OCI-LY7 (cell line): ENCODE measurements at regions not wholly inside any gene's neighbourhood (a gene's known extent, or its start where the extent isn't known, plus 50 kb on each side); places are given as distances from the start of the nearest gene placed in this dataset.

Source experiments
- BruUV-seq: library from RNA; stranded (reverse); fragments of 400-500 nt; replicated peaks from 2 replicates; lab custom pipeline; 2021; lab: Mats Ljungman, UMichigan
- CTCF ChIA-PET: fragments of 300-600 bp; sonication (Branson Sonifier 250); formaldehyde crosslinking; loops from one replicate; lab custom pipeline; 2022; ENCODE audit warnings: antibody characterized with exemption; ENCODE audit not compliant: unreplicated experiment; lab: Charles Lee
- POLR2A ChIA-PET: fragments of 300-600 bp; sonication (Branson Sonifier 250); formaldehyde crosslinking; loops from one replicate; lab custom pipeline; 2022; ENCODE audit warnings: antibody characterized with exemption; lab: Charles Lee
- DNase-seq: peaks from one replicate; pipeline ENCODE4 v3.0.0-alpha.2; 2015; ENCODE audit warnings: low spot score
- H2AFZ ChIP-seq: fragments of 200-600 bp; sonication (generic), shearing (Covaris generic); 2 replicates; pipeline ENCODE4 v1.6.1; 2014; ENCODE audit warnings: mild to moderate bottlenecking, antibody characterized with exemption, low read length, moderate library complexity
- H3K27ac ChIP-seq: fragments of 200-600 bp; sonication (generic); 2 replicates; pipeline ENCODE4 v1.5.1; 2014; ENCODE audit warnings: mixed run types, low read depth, mild to moderate bottlenecking, moderate library complexity, low read length, inconsistent platforms; ENCODE audit not compliant: poor library complexity, severe bottlenecking
- H3K36me3 ChIP-seq: fragments of 200-600 bp; sonication (generic); 2 replicates; pipeline ENCODE4 v1.6.1; 2014; ENCODE audit warnings: mild to moderate bottlenecking, antibody characterized with exemption, low read length, moderate library complexity, mixed read lengths; ENCODE audit not compliant: insufficient read depth
- H3K4me1 ChIP-seq: fragments of 200-600 bp; sonication (generic); 2 replicates; pipeline ENCODE4 v1.5.1; 2014; ENCODE audit warnings: mild to moderate bottlenecking, low read length; ENCODE audit not compliant: insufficient read depth, poor library complexity, severe bottlenecking
- H3K4me2 ChIP-seq: fragments of 200-600 bp; sonication (generic); 2 replicates; pipeline ENCODE4 v1.6.1; 2014; ENCODE audit warnings: mild to moderate bottlenecking, low read length
- H3K4me3 ChIP-seq: fragments of 200-600 bp; sonication (generic); 2 replicates; pipeline ENCODE4 v1.5.1; 2014; ENCODE audit warnings: mild to moderate bottlenecking, low read depth, low read length; ENCODE audit not compliant: poor library complexity, severe bottlenecking
- H3K79me2 ChIP-seq: fragments of 200-600 bp; sonication (generic); 2 replicates; pipeline ENCODE4 v1.6.1; 2016; ENCODE audit warnings: low read depth, mild to moderate bottlenecking, low read length, moderate library complexity, mixed read lengths; ENCODE audit not compliant: insufficient read depth
- H3K9me2 ChIP-seq: fragments of 200-600 bp; sonication (generic); 2 replicates; pipeline ENCODE4 v1.6.1; 2016; ENCODE audit warnings: mild to moderate bottlenecking, low read length, mixed read lengths; ENCODE audit not compliant: insufficient read depth
- H3K9me3 ChIP-seq: fragments of 200-600 bp; sonication (generic); 2 replicates; pipeline ENCODE4 v1.6.1; 2014; ENCODE audit warnings: mild to moderate bottlenecking, mixed run types, low read length, mixed read lengths
- H4K20me1 ChIP-seq: fragments of 200-600 bp; sonication (generic); 2 replicates; pipeline ENCODE4 v1.6.1; 2014; ENCODE audit warnings: mild to moderate bottlenecking, antibody characterized with exemption, low read length, moderate library complexity, mixed read lengths; ENCODE audit not compliant: insufficient read depth
- EZH2phosphoT487 ChIP-seq: fragments of 200-600 bp; sonication (generic); IDR thresholded peaks from 2 replicates; pipeline ENCODE4 v1.6.1; 2018; ENCODE audit warnings: low read depth, borderline replicate concordance, mild to moderate bottlenecking, mixed run types, antibody characterized with exemption, low read length, moderate library complexity, mixed read lengths
- intact Hi-C: fragments of 100-400 bp; cut with micrococcal nuclease; formaldehyde crosslinking; loops from one replicate; pipeline ENCODE4 v1.10.0; 2022; ENCODE audit not compliant: unreplicated experiment
- TF ChIP-seq, protein P1 (sequence below): fragments of 200-600 bp; sonication (generic); conservative IDR thresholded peaks from 2 replicates; pipeline ENCODE4 v1.5.1; 2014; ENCODE audit warnings: mild to moderate bottlenecking, antibody characterized with exemption, low read length, moderate library complexity, mixed read lengths

DNA sequence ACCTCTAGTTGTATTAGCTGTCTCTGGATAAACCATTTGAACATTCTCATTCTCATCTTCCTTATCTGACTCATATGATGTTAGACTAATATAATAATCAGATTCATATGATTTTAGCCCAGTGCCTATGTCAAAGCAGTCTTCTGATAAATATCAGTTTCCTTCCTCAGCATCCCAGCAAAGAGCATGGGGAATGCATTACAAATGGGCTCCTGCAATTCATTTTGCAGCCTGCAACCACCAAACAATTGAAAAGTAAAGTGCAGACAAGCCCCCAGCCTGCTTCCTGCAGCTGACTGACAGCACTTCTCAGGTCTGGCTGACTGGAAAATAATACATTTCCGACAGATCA, 78.2 kb upstream of the STAC start:
- no peak overlapping the region for H3K27ac ChIP-seq
- TF ChIP-seq, protein P1, sequence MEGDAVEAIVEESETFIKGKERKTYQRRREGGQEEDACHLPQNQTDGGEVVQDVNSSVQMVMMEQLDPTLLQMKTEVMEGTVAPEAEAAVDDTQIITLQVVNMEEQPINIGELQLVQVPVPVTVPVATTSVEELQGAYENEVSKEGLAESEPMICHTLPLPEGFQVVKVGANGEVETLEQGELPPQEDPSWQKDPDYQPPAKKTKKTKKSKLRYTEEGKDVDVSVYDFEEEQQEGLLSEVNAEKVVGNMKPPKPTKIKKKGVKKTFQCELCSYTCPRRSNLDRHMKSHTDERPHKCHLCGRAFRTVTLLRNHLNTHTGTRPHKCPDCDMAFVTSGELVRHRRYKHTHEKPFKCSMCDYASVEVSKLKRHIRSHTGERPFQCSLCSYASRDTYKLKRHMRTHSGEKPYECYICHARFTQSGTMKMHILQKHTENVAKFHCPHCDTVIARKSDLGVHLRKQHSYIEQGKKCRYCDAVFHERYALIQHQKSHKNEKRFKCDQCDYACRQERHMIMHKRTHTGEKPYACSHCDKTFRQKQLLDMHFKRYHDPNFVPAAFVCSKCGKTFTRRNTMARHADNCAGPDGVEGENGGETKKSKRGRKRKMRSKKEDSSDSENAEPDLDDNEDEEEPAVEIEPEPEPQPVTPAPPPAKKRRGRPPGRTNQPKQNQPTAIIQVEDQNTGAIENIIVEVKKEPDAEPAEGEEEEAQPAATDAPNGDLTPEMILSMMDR, result no peak
- no peak for TF ChIP-seq EZH2phosphoT487
- no peaks in the 10 kb centered on the region for H4K20me1 ChIP-seq
- H3K4me2 ChIP-seq, result no peak overlapping the region
- no peaks in the 10 kb centered on the region for H3K79me2 ChIP-seq
- no peaks in the 10 kb centered on the region for H3K9me3 ChIP-seq
- CTCF ChIA-PET, result no interaction called here
- POLR2A ChIA-PET, result interaction anchor here (0.9 kb wide), 1 partner anchor 22 kb away, joined by 3 read pairs; no protein-coding TSS in a partner anchor
- no peaks in the 10 kb centered on the region for H3K9me2 ChIP-seq
- no TSS peak for BruUV-seq
- no peaks in the 10 kb centered on the region for H3K36me3 ChIP-seq
- H2AFZ ChIP-seq, result no peak overlapping the region
- H3K4me1 ChIP-seq, result no peaks in the 10 kb centered on the region
- no peak overlapping the region for H3K4me3 ChIP-seq
- intact Hi-C loops, result no loop called here
- no peak for DNase-seq

DNA sequence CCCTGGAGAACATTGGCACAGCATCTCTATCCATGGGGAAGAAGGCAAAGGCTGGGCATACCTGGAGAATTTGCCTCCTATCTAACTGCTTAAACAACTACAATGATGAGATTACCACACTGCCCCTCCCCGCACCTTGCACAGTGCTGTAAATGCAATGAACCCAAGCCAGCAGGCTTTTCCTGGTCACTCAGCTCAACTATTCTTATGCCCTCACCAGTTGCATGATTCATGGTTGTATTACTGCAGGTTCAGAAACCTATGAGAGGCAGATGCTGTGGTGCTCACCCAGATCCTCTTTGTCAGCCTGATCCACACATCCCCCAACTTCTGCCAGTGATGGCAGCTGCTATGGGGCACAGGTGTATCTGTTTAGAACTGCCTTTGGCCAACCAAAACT, 77.7 kb upstream of the STAC start:
- intact Hi-C loops, result no loop called here
- no peak overlapping the region for H2AFZ ChIP-seq
- no TSS peak for BruUV-seq
- H3K36me3 ChIP-seq, result no peaks in the 10 kb centered on the region
- no peaks in the 10 kb centered on the region for H3K9me2 ChIP-seq
- POLR2A ChIA-PET, result interaction anchor here (0.9 kb wide), 1 partner anchor 22 kb away, joined by 3 read pairs; no protein-coding TSS in a partner anchor
- DNase-seq, result no peak
- no peaks in the 10 kb centered on the region for H4K20me1 ChIP-seq
- CTCF ChIA-PET, result no interaction called here
- no peaks in the 10 kb centered on the region for H3K79me2 ChIP-seq
- no peaks in the 10 kb centered on the region for H3K9me3 ChIP-seq
- no peak overlapping the region for H3K4me3 ChIP-seq
- no peak overlapping the region for H3K27ac ChIP-seq
- no peak overlapping the region for H3K4me2 ChIP-seq
- TF ChIP-seq, protein P1, result no peak
- H3K4me1 ChIP-seq, result no peaks in the 10 kb centered on the region

DNA sequence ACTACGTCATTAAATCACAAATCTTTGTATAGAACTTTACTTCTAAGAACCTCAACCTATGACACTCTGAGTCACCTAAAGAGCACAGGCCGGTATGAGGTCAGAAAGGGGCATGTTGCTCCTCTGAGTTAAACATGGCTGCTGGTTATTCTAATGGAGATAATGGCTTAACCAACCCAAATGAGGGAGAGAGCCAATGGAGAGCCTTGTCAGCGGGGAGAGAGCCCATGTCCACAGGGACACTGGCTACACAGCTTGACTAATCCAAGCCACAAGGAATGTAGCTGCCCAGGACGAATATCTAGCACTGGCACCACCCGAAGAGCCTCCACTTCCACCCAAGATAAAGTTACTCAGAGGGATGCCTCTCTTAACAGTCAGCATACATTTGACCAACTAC, 77.0 kb upstream of the STAC start:
- H3K9me2 ChIP-seq, result no peaks in the 10 kb centered on the region
- no peaks in the 10 kb centered on the region for H4K20me1 ChIP-seq
- H3K79me2 ChIP-seq, result no peaks in the 10 kb centered on the region
- no peak overlapping the region for H3K27ac ChIP-seq
- H3K4me2 ChIP-seq, result no peak overlapping the region
- no peak for TF ChIP-seq EZH2phosphoT487
- TF ChIP-seq, protein P1, result no peak
- no TSS peak for BruUV-seq
- H3K9me3 ChIP-seq, result no peaks in the 10 kb centered on the region
- no peak overlapping the region for H2AFZ ChIP-seq
- no peaks in the 10 kb centered on the region for H3K36me3 ChIP-seq
- POLR2A ChIA-PET, result interaction anchor here (0.6 kb wide), 1 partner anchor 889 kb away, joined by 5 read pairs; no protein-coding TSS in a partner anchor
- H3K4me3 ChIP-seq, result no peak overlapping the region
- intact Hi-C loops, result no loop called here
- no peak for DNase-seq
- CTCF ChIA-PET, result no interaction called here
- no peaks in the 10 kb centered on the region for H3K4me1 ChIP-seq
